ENCODE measurements at regions not wholly inside any gene's neighbourhood (a gene's known extent, or its start where the extent isn't known, plus 50 kb on each side); places are given as distances from the start of the nearest gene placed in this dataset.

DNA sequence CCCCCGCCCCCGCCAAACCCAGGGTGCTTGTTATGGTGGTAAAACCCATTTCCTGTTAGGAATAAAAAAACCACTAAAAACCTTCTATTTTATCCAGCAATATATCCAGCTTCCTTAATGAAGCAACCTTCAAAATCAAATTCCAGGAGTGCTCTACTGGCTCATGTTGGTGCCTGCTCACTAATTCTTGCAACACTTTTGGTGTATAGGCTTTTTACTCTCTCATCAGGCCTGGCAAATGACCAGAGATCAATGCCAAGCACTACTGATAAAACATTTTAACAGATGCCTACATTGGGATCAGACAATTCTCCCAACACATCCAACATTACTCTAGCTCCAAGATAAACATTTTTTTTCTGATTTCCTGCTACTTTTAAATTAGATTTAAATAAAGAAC lies 312.4 kb downstream of the KCNJ3 start (continued):
- TF ChIP-seq CTCF (conservative IDR thresholded peaks at IDR 0.05; ENCODE audit: low read depth in 2 of 2) = no peak

GRCh38 chr2:154995361-154995760 lies 296.9 kb downstream of the KCNJ3 start:
- Histone ChIP-seq H2AFZ (no peak overlapping the region), H3K4me2 (no peak overlapping the region), H3K79me2 (replicated peaks; ENCODE audit: insufficient read depth) (no peaks in the 10 kb centered on the region), H3K36me3 (ENCODE audit: insufficient read depth) (no peaks in the 10 kb centered on the region), H4K20me1 (replicated peaks; ENCODE audit: insufficient read depth) (no peaks in the 10 kb centered on the region), H3K4me1 (ENCODE audit: insufficient read depth) (no peaks in the 10 kb centered on the region), H3K27ac (ENCODE audit: low read depth) (no peak overlapping the region), H3K27me3 (ENCODE audit: insufficient read depth) (no peaks in the 10 kb centered on the region), H3F3A (replicated peaks; ENCODE audit: low read depth) (no peaks in the 10 kb centered on the region), H3K9me2 (ENCODE audit: insufficient read depth) (no peaks in the 10 kb centered on the region), H3K4me3 (no peak overlapping the region)
- Mint-ChIP-seq H3K36me3 (ENCODE audit: low read depth) (no peaks in the 10 kb centered on the region), H3K27me3 (ENCODE audit: insufficient read depth, low read depth, poor library complexity) (no peaks in the 10 kb centered on the region), H3K27ac (no peak overlapping the region), H3K4me1 (no peaks in the 10 kb centered on the region), H3K4me3 (no peak overlapping the region), H3K9me3 (no peaks in the 10 kb centered on the region)
- DNase-seq (ENCODE audit: low spot score) = no peak
- TF ChIP-seq STAT1 (IDR thresholded peaks at IDR 0.05; ENCODE audit: unreplicated experiment) = no peak
- no peak for TF ChIP-seq ZNF462 (CRISPR knock-in tag; IDR thresholded peaks at IDR 0.05)
- no peak for TF ChIP-seq CREB1 (CRISPR knock-in tag; IDR thresholded peaks at IDR 0.05; ENCODE audit: low read depth)
- TF ChIP-seq POLR2AphosphoS5 (IDR thresholded peaks at IDR 0.05; ENCODE audit: low read depth) = no peak
- TF ChIP-seq CTCF (conservative IDR thresholded peaks at IDR 0.05; ENCODE audit: low read depth in 2 of 2) = no peak
- ATAC-seq = no peak

Data from GM23338 (cell line).